Smooth muscle cell (in vitro differentiated cells): ENCODE measurements at regions not wholly inside any gene's neighbourhood (a gene's known extent, or its start where the extent isn't known, plus 50 kb on each side); places are given as distances from the start of the nearest gene placed in this dataset.

Experiments used
- DNase-seq: peaks from one replicate; lab custom pipeline; 2025; ENCODE audit not compliant: unreplicated experiment; lab: John Stamatoyannopoulos, UW
- H2AFZ ChIP-seq: fragments of 200-600 bp; sonication (generic); 2 replicates; pipeline ENCODE4 v1.6.0; 2016; ENCODE audit warnings: antibody characterized with exemption, low read depth, mild to moderate bottlenecking
- H3F3A ChIP-seq: fragments of 200-600 bp; sonication (generic); 2 replicates; pipeline ENCODE4 v1.6.0; 2017; ENCODE audit warnings: antibody characterized with exemption, low read depth
- H3K27ac ChIP-seq: fragments of 200-600 bp; sonication (generic); 2 replicates; pipeline ENCODE4 v1.5.1; 2016; ENCODE audit warnings: low read depth, mild to moderate bottlenecking
- H3K27me3 ChIP-seq: fragments of 200-600 bp; sonication (generic); 2 replicates; pipeline ENCODE4 v1.6.1; 2016; ENCODE audit warnings: low read depth, mild to moderate bottlenecking
- H3K36me3 ChIP-seq: fragments of 200-600 bp; sonication (generic); 2 replicates; pipeline ENCODE4 v1.5.1; 2016; ENCODE audit warnings: low read depth
- H3K4me1 ChIP-seq: fragments of 200-600 bp; sonication (generic); 2 replicates; pipeline ENCODE4 v1.5.1; 2016; ENCODE audit warnings: low read depth
- H3K4me2 ChIP-seq: fragments of 200-600 bp; sonication (generic); 2 replicates; pipeline ENCODE4 v1.6.0; 2016; ENCODE audit warnings: mild to moderate bottlenecking
- H3K4me3 ChIP-seq: fragments of 200-600 bp; sonication (generic); 2 replicates; pipeline ENCODE4 v1.5.1; 2016; ENCODE audit warnings: mild to moderate bottlenecking
- H3K79me2 ChIP-seq: fragments of 200-600 bp; sonication (generic); 2 replicates; pipeline ENCODE4 v1.6.0; 2016; ENCODE audit warnings: low read depth, mild to moderate bottlenecking
- H3K9ac ChIP-seq: fragments of 200-600 bp; sonication (generic); 2 replicates; pipeline ENCODE4 v1.6.0; 2016; ENCODE audit warnings: low read depth
- H3K9me3 ChIP-seq: fragments of 200-600 bp; sonication (generic); replicated peaks from 2 replicates; pipeline ENCODE4 v1.5.1; 2016; ENCODE audit warnings: low read depth
- H4K20me1 ChIP-seq: fragments of 200-600 bp; sonication (generic); 2 replicates; pipeline ENCODE4 v1.6.0; 2016; ENCODE audit warnings: low read depth
- CTCF ChIP-seq: fragments of 200-600 bp; sonication (generic); IDR thresholded peaks from 2 replicates; pipeline ENCODE4 v1.5.1; 2017; ENCODE audit warnings: borderline replicate concordance, mild to moderate bottlenecking, antibody characterized with exemption; ENCODE audit not compliant: insufficient read depth, poor library complexity, severe bottlenecking
- WGBS: methylation state at CpG from one replicate; pipeline ENCODE4 v1.1.7; 2016; ENCODE audit warnings: low lambda C conversion rate; 5-methylcytosine and 5-hydroxymethylcytosine counted together

GRCh38 chr16:6170022-6170421 lies 1072.4 kb upstream of the EEF2KMT start:
- Histone ChIP-seq H3K4me1 (no peaks in the 10 kb centered on the region), H3K9ac (no peak overlapping the region), H3K79me2 (no peaks in the 10 kb centered on the region), H3K4me2 (no peak overlapping the region), H3K9me3 (no peaks in the 10 kb centered on the region), H3K27me3 (no peaks in the 10 kb centered on the region), H3K36me3 (no peaks in the 10 kb centered on the region), H3K4me3 (no peak overlapping the region), H3F3A (no peaks in the 10 kb centered on the region), H4K20me1 (no peaks in the 10 kb centered on the region), H2AFZ (no peak overlapping the region), H3K27ac (no peak overlapping the region)
- 91% methylated on average over 5 of the region's 5 CpGs for WGBS
- no peak for TF ChIP-seq CTCF
- no peak for DNase-seq

DNA sequence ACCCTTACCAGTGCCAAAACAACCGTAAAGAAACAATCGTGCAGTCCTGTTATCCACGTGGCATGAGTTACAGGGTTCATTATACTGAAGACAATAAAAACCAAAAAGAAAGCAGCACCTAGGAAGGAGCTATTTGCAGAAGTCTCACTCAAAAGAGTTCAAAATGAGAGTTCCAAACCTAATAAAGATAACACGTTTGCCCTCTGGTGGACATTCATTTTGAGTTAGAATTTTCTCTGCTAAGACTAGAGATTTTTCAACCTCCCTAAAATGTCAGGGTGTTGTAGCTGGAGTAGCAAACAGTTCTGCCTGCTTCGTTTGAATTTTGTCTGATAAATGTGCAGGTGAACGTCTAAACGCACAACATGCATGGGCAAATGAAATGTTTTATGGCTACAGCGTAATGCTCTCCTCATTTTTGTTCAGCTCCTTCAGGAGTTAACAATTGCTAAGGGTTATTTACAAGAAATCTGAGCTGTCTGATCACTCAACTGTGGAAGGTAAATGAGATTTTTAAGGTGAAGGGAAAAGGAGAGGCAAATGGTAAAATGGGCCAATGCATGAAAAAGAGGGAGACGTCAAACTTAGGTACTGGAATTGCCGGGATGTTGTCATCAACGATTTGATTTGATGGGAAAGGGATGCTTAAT lies 1067.9 kb upstream of the EEF2KMT start:
- Histone ChIP-seq H3F3A (no peaks in the 10 kb centered on the region), H2AFZ (no peak overlapping the region), H3K4me2 (no peak overlapping the region), H3K9me3 (no peaks in the 10 kb centered on the region), H3K4me3 (no peak overlapping the region), H3K36me3 (no peaks in the 10 kb centered on the region), H3K9ac (no peak overlapping the region), H3K27me3 (no peaks in the 10 kb centered on the region), H4K20me1 (no peaks in the 10 kb centered on the region), H3K27ac (no peak overlapping the region), H3K4me1 (no peaks in the 10 kb centered on the region), H3K79me2 (no peaks in the 10 kb centered on the region)
- 76% methylated on average over 11 of the region's 11 CpGs for WGBS
- no peak for DNase-seq
- peak; percentile 12 for TF ChIP-seq CTCF

GRCh38 chr16:6160871-6161270 lies 1063.3 kb upstream of the EEF2KMT start:
- DNase-seq = no peak
- Histone ChIP-seq H3K79me2 (no peaks in the 10 kb centered on the region), H3K9ac (no peak overlapping the region), H3K4me3 (no peak overlapping the region), H3F3A (no peaks in the 10 kb centered on the region), H3K4me2 (no peak overlapping the region), H3K9me3 (no peaks in the 10 kb centered on the region), H3K4me1 (no peaks in the 10 kb centered on the region), H4K20me1 (no peaks in the 10 kb centered on the region), H3K27me3 (no peaks in the 10 kb centered on the region), H2AFZ (no peak overlapping the region), H3K27ac (no peak overlapping the region), H3K36me3 (no peaks in the 10 kb centered on the region)
- TF ChIP-seq CTCF = no peak
- 93% methylated on average over 10 of the region's 10 CpGs for WGBS

DNA sequence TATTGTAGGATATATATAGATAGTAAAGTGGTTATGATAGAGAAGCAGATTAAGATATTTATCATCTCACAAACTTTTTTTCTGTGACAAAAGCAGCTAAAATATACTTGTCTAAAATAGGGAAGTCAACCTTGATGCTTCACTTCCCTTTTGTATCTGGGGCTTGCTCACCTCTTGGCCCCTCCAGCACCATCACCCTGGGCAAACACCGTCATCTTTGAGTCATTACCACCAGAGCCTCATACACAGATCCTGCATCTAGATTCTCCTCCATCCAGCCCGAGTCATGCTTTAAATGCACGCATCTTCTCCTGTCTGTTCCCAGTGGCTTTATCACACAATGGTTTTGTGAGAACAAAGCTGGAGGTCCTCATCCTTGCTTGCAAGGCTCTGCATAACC lies 1062.7 kb upstream of the EEF2KMT start:
- no peak overlapping the region for H3K27ac ChIP-seq
- H3F3A ChIP-seq = no peaks in the 10 kb centered on the region
- no peaks in the 10 kb centered on the region for H3K36me3 ChIP-seq
- no peak overlapping the region for H2AFZ ChIP-seq
- WGBS = 89% methylated on average over 3 of the region's 3 CpGs
- no peaks in the 10 kb centered on the region for H3K9me3 ChIP-seq
- H3K9ac ChIP-seq = no peak overlapping the region
- TF ChIP-seq CTCF = no peak
- H3K79me2 ChIP-seq = no peaks in the 10 kb centered on the region
- H3K27me3 ChIP-seq = no peaks in the 10 kb centered on the region
- H3K4me2 ChIP-seq = no peak overlapping the region
- DNase-seq = no peak
- H4K20me1 ChIP-seq = no peaks in the 10 kb centered on the region
- H3K4me3 ChIP-seq = no peak overlapping the region
- H3K4me1 ChIP-seq = no peaks in the 10 kb centered on the region
